Fibroblast of lung (primary cell): ENCODE measurements at regions not wholly inside any gene's neighbourhood (a gene's known extent, or its start where the extent isn't known, plus 50 kb on each side); places are given as distances from the start of the nearest gene placed in this dataset.

ENCODE experiments used
- DNase-seq, 2 donors: peaks; one replicate each; pipeline versions ENCODE4 v3.0.0 to v3.0.0-alpha.2; 2010; ENCODE audit warnings: low read depth in 2 of 2
- H2AFZ ChIP-seq: 2 replicates; pipeline ENCODE4 v1.5.1; 2012; ENCODE audit warnings: low read length, control low read depth, inconsistent platforms
- H3K27ac ChIP-seq: 2 replicates; pipeline ENCODE4 v1.5.1; 2011; ENCODE audit warnings: low read length, control low read depth; ENCODE audit not compliant: insufficient read depth
- H3K27me3 ChIP-seq: 2 replicates; pipeline ENCODE4 v1.5.1; 2011; ENCODE audit warnings: mild to moderate bottlenecking, low read length; ENCODE audit not compliant: control insufficient read depth, insufficient read depth
- H3K36me3 ChIP-seq: 2 replicates; pipeline ENCODE4 v1.5.1; 2011; ENCODE audit warnings: low read length; ENCODE audit not compliant: control insufficient read depth, insufficient read depth
- H3K4me1 ChIP-seq: 2 replicates; pipeline ENCODE4 v1.5.1; 2011; ENCODE audit warnings: low read length; ENCODE audit not compliant: control insufficient read depth, insufficient read depth; ENCODE audit errors: extremely low read depth
- H3K4me2 ChIP-seq: 2 replicates; pipeline ENCODE4 v1.5.1; 2011; ENCODE audit warnings: low read length, control low read depth; ENCODE audit not compliant: insufficient read depth; ENCODE audit errors: extremely low read depth
- H3K4me3 ChIP-seq, 4 experiments: fragments of 200-600 bp in 1 of 4; sonication (generic) in 1 of 4; replicated peaks in 1 of 4; 2 replicates each; pipeline ENCODE4 v1.5.1; 2011 to 2016; ENCODE audit warnings: low read length in 4 of 4, low read depth in 3 of 4, mild to moderate bottlenecking in 3 of 4, control low read depth in 2 of 4, inconsistent platforms in 1 of 4, mixed read lengths in 1 of 4; ENCODE audit not compliant: insufficient read depth in 1 of 4; ENCODE audit errors: control extremely low read depth in 1 of 4
- H3K79me2 ChIP-seq: 2 replicates; pipeline ENCODE4 v1.5.1; 2012; ENCODE audit warnings: mild to moderate bottlenecking, low read length, inconsistent platforms; ENCODE audit not compliant: control insufficient read depth, insufficient read depth
- H3K9ac ChIP-seq: 2 replicates; pipeline ENCODE4 v1.5.1; 2011; ENCODE audit warnings: mild to moderate bottlenecking, low read length, control low read depth; ENCODE audit not compliant: insufficient read depth
- H3K9me3 ChIP-seq: 2 replicates; pipeline ENCODE4 v1.5.1; 2012; ENCODE audit warnings: low read depth, low read length; ENCODE audit not compliant: control insufficient read depth, insufficient read depth
- H4K20me1 ChIP-seq: 2 replicates; pipeline ENCODE4 v1.5.1; 2011; ENCODE audit warnings: low read length; ENCODE audit not compliant: control insufficient read depth, insufficient read depth; ENCODE audit errors: extremely low read depth
- EZH2 ChIP-seq: IDR thresholded peaks from 2 replicates; pipeline ENCODE4 v1.5.1; 2012; ENCODE audit warnings: low read length, control low read depth, mild to moderate bottlenecking; ENCODE audit errors: missing control alignments
- TF ChIP-seq, protein P1 (sequence below), 2 donors: IDR thresholded peaks in 1 of 2; conservative IDR thresholded peaks in 1 of 2; 1 replicate in 1 of 2; 2 replicates in 1 of 2; pipeline ENCODE4 v1.5.1; 2011 to 2012; ENCODE audit warnings: low read length in 2 of 2, control low read depth in 1 of 2, inconsistent platforms in 1 of 2, low read depth in 1 of 2, mild to moderate bottlenecking in 1 of 2

DNA sequence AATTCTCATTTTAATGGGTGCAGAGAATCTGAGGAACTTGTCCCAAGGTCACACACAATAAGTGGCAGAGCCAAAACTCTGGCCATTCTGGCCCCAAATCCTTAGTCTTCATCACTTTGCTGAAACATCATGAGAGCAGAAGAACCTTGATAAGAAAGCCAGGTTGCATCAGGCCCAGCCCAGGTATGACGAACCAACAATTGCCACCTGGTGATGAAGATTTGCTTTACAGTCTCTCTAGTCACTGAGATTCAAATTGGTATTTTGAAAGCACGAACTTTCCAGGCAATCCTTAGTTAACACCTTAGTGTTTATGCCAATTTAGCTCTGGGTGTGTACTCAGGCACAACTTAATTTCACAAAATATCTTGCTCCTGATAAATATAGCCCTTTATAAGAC lies 502.7 kb upstream of the HTR2A start:
- H2AFZ ChIP-seq = no peak overlapping the region
- H3K79me2 ChIP-seq = no peaks in the 10 kb centered on the region
- no peaks in the 10 kb centered on the region for H4K20me1 ChIP-seq
- no peaks in the 10 kb centered on the region for H3K27me3 ChIP-seq
- no peak for DNase-seq
- no peak overlapping the region for H3K4me2 ChIP-seq
- H3K36me3 ChIP-seq = no peaks in the 10 kb centered on the region
- no peak for TF ChIP-seq EZH2
- TF ChIP-seq, protein P1, sequence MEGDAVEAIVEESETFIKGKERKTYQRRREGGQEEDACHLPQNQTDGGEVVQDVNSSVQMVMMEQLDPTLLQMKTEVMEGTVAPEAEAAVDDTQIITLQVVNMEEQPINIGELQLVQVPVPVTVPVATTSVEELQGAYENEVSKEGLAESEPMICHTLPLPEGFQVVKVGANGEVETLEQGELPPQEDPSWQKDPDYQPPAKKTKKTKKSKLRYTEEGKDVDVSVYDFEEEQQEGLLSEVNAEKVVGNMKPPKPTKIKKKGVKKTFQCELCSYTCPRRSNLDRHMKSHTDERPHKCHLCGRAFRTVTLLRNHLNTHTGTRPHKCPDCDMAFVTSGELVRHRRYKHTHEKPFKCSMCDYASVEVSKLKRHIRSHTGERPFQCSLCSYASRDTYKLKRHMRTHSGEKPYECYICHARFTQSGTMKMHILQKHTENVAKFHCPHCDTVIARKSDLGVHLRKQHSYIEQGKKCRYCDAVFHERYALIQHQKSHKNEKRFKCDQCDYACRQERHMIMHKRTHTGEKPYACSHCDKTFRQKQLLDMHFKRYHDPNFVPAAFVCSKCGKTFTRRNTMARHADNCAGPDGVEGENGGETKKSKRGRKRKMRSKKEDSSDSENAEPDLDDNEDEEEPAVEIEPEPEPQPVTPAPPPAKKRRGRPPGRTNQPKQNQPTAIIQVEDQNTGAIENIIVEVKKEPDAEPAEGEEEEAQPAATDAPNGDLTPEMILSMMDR (conservative IDR thresholded peaks at IDR 0.05 in 1 of 2, IDR thresholded peaks at IDR 0.05 in 1 of 2; ENCODE audit: low read depth in 1 of 2, low read length in 2 of 2) = no peak
- H3K9ac ChIP-seq = no peak overlapping the region
- H3K9me3 ChIP-seq = no peaks in the 10 kb centered on the region
- no peak overlapping the region for H3K4me3 ChIP-seq
- H3K4me1 ChIP-seq = no peaks in the 10 kb centered on the region
- H3K27ac ChIP-seq = no peak overlapping the region

DNA sequence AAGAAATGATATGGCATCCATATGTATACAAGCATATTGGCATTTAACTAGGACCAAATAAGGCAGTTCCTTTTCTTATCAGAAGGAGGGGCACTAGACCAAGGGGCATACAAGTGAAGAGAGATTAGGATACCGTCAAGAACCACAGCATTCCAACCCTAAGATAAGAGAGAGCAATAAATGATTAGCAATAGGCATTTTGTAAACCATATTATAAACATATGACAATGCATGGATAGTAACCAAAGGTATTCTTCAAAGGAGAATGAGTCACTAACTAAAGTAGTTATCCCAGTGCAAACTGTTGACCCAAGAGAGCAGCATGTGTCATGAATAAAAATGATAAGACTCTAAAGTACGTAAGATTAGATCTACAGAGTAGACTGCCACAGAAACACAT lies 500.9 kb upstream of the HTR2A start:
- Histone ChIP-seq H3K4me2 (no peak overlapping the region), H3K36me3 (no peaks in the 10 kb centered on the region), H2AFZ (no peak overlapping the region), H3K4me1 (no peaks in the 10 kb centered on the region), H3K9ac (no peak overlapping the region), H3K27me3 (no peaks in the 10 kb centered on the region), H3K4me3 (no peak overlapping the region), H4K20me1 (no peaks in the 10 kb centered on the region), H3K79me2 (no peaks in the 10 kb centered on the region), H3K9me3 (no peaks in the 10 kb centered on the region), H3K27ac (no peak overlapping the region)
- peak; percentile 39 to 73 for DNase-seq
- no peak for TF ChIP-seq EZH2
- TF ChIP-seq, protein P1 (conservative IDR thresholded peaks at IDR 0.05 in 1 of 2, IDR thresholded peaks at IDR 0.05 in 1 of 2; ENCODE audit: low read depth in 1 of 2, low read length in 2 of 2) = no peak

DNA sequence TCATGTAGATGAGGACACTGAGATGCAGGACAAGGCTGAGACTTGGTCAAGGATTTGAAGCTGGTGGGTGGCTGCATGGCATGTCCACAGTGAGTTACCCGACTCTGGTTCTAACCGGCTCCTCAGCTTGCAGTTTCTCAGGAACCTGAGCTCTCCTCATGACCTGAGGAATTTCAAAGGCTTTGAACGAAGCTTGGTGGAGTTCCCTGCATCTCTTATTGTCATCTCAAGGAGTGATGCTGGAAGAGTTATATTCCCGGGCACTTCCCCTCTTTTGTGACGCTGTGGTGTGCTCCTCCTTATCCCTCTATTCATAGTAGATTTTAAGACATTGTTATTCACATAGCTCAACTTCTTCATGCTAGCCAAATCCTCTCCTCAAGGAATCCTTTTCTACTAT lies 500.1 kb upstream of the HTR2A start:
- Histone ChIP-seq H3K4me2 (no peak overlapping the region), H3K4me3 (no peak overlapping the region), H3K27me3 (no peaks in the 10 kb centered on the region), H3K36me3 (no peaks in the 10 kb centered on the region), H3K9ac (no peak overlapping the region), H3K9me3 (no peaks in the 10 kb centered on the region), H3K4me1 (no peaks in the 10 kb centered on the region), H3K79me2 (no peaks in the 10 kb centered on the region), H3K27ac (no peak overlapping the region), H2AFZ (no peak overlapping the region), H4K20me1 (no peaks in the 10 kb centered on the region)
- TF ChIP-seq, protein P1 (conservative IDR thresholded peaks at IDR 0.05 in 1 of 2, IDR thresholded peaks at IDR 0.05 in 1 of 2; ENCODE audit: low read depth in 1 of 2, low read length in 2 of 2) = no peak
- no peak for TF ChIP-seq EZH2
- DNase-seq = no peak
